ENCODE measurements at regions not wholly inside any gene's neighbourhood (a gene's known extent, or its start where the extent isn't known, plus 50 kb on each side); places are given as distances from the start of the nearest gene placed in this dataset.
A peak's percentile ranks its signal among the peaks of the same experiment; 100 is the strongest.

DNA sequence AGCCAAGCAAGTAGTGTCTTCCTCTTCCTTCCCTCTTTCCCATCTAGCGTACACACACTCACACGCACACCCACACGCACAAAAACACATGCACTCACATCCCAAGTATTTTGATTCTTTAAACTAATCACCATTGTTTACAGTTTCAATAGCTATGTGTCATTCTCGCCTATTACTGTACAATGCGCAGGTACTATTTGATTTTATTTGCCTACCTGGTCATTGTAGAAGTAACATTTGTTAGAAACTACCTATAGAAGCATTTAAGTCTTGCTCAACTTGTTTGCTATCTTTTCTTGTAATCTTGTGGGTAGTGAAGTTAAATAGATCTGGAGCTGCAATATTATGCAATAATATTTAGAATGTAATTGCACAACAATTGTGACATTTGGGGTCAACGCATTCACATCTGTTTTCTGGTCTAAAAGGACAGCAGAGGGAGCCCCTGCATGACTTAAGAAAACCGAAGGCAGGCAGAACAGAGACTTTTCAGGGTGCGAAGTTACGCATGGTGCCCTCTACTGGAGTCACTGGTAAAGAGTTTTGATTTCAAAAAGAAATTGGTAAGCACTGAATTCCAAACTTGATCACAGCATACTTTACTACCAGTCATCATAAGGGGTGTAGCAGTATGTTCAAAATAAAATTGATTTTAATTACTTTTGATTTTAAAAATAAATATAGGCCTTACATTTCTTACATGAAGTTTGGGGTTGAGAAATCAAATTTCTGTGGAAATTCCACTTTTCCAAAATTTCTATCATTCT is 503.3 kb upstream of the FAM241A start (continued):
- TF ChIP-seq REST (IDR thresholded peaks at IDR 0.05; ENCODE audit: borderline replicate concordance) (peak; percentile 49; the same call in 1 of the 2 replicates), REST (CRISPR knock-in tag; IDR thresholded peaks at IDR 0.05; ENCODE audit: low read depth) (no peak), SMC3 (conservative IDR thresholded peaks at IDR 0.05; ENCODE audit: insufficient read depth, low read depth, low read length) (0 out of 2 replicates have a peak, but pooled peaks have one; percentile 10), CTCFL (IDR thresholded peaks at IDR 0.05; ENCODE audit: borderline replicate concordance, insufficient read depth, low read depth, low read length, poor library complexity, severe bottlenecking) (peak; percentile 13), CEBPG (CRISPR knock-in tag; IDR thresholded peaks at IDR 0.05) (peak; percentile 32; the same call in 1 of the 2 replicates), CEBPG (tag; conservative IDR thresholded peaks at IDR 0.05 in 1 of 2, IDR thresholded peaks at IDR 0.05 in 1 of 2) (peak; percentile 81 to 88)
